Right lobe of liver (tissue), 6 donors: ENCODE measurements at regions not wholly inside any gene's neighbourhood (a gene's known extent, or its start where the extent isn't known, plus 50 kb on each side); places are given as distances from the start of the nearest gene placed in this dataset.
A peak's percentile ranks its signal among the peaks of the same experiment; 100 is the strongest.

Experiments used
- ATAC-seq, 4 donors: fragments of 200-7000 bp; cut with Tn5 transposase; one replicate each; pipeline ENCODE4 v1.9.1; 2020; ENCODE audit warnings: mild to moderate bottlenecking in 4 of 4, moderate library complexity in 4 of 4
- DNase-seq, 3 donors: peaks; one replicate each; pipeline ENCODE4 v3.0.0-alpha.2; 2020
- H3K27ac ChIP-seq, 3 donors: fragments of 200-600 bp; one replicate each; pipeline ENCODE4 v1.8.0; 2022
- H3K27me3 ChIP-seq, 2 donors: fragments of 200-600 bp; one replicate each; pipeline ENCODE4 v1.8.0; 2022
- H3K36me3 ChIP-seq, 4 donors: fragments of 200-600 bp; sonication (generic) in 1 of 4; one replicate each; pipeline versions ENCODE4 v1.5.1 to v1.8.0; 2017 to 2022; ENCODE audit warnings: control low read depth in 1 of 4
- H3K4me1 ChIP-seq, 4 donors: fragments of 200-600 bp; sonication (generic) in 1 of 4; one replicate each; pipeline versions ENCODE4 v1.5.1 to v1.8.0; 2017 to 2022; ENCODE audit warnings: control low read depth in 1 of 4
- H3K4me3 ChIP-seq, 3 donors: fragments of 200-600 bp; one replicate each; pipeline ENCODE4 v1.8.0; 2022
- H3K9me3 ChIP-seq, 4 donors: fragments of 200-600 bp; sonication (generic) in 1 of 4; one replicate each; pipeline versions ENCODE4 v1.5.1 to v1.8.0; 2017 to 2022; ENCODE audit warnings: control low read depth in 1 of 4
- CTCF ChIP-seq, 4 donors: fragments of 200-600 bp in 3 of 4; fragments of 450-650 bp in 1 of 4; IDR thresholded peaks; one replicate each; pipeline versions ENCODE4 v1.5.1 to v1.8.0; 2016 to 2022; ENCODE audit warnings: antibody characterized with exemption in 4 of 4, mild to moderate bottlenecking in 2 of 4
- POLR2A ChIP-seq: fragments of 450-650 bp; IDR thresholded peaks from one replicate; pipeline ENCODE4 v1.6.1; 2017; ENCODE audit warnings: antibody characterized with exemption, mild to moderate bottlenecking
- WGBS: methylation state at CpG from one replicate; pipeline ENCODE4 v1.1.6; 2018; ENCODE audit warnings: low coverage, low lambda C conversion rate; ENCODE audit not compliant: insufficient coverage; ENCODE audit errors: missing lambda C conversion rate; 5-methylcytosine and 5-hydroxymethylcytosine counted together
- intact Hi-C, 2 donors: fragments of 100-400 bp; cut with DNase I; formaldehyde crosslinking; loops; one replicate each; pipeline versions ENCODE4 v1.11.2 to v1.14.1; 2022
- donor health status: DM: no; HTN: yes; CAD: no.
- donor health status: DM: no; HTN: no; CAD: no.
- donor health status: DM: no; HTN: no; CAD: no.
- donor health status: DM: no; HTN: yes; CAD: no.
- donor health status: DM: no; HTN: yes; CAD: no.

- 68% methylated on average over 2 of the region's 5 CpGs for WGBS
- no peaks in the 10 kb centered on the region for H3K4me1 ChIP-seq
- TF ChIP-seq POLR2A: no peak
- no peak for TF ChIP-seq CTCF (IDR thresholded peaks at IDR 0.05)
These were observed 228.8 kb downstream of the FBXO15 start for GRCh38 chr18:73918816-73919215.

GRCh38 chr18:73917046-73917445 is 230.6 kb downstream of the FBXO15 start:
- Histone ChIP-seq H3K36me3 (no peaks in the 10 kb centered on the region), H3K9me3 (no peaks in the 10 kb centered on the region), H3K4me1 (no peaks in the 10 kb centered on the region), H3K27me3 (peaks cover 0 to 5% of the 10 kb centered on the region in 2 donors), H3K27ac (no peak overlapping the region), H3K4me3 (no peak overlapping the region)
- TF ChIP-seq CTCF (IDR thresholded peaks at IDR 0.05) (no peak), POLR2A (no peak)
- WGBS: 55% methylated on average over 1 of the region's 1 CpG
- DNase-seq: no peak
- intact Hi-C loops: no loop called here
- ATAC-seq: no peak

More at GRCh38 chr18:73918816-73919215, 228.8 kb downstream of the FBXO15 start:
- no peak for ATAC-seq
- H3K36me3 ChIP-seq: no peaks in the 10 kb centered on the region
- H3K4me3 ChIP-seq: no peak overlapping the region
- H3K27me3 ChIP-seq: peaks cover 0 to 5% of the 10 kb centered on the region in 2 donors
- intact Hi-C loops: no loop called here
- DNase-seq: no peak
- H3K27ac ChIP-seq: no peak overlapping the region
- no peaks in the 10 kb centered on the region for H3K9me3 ChIP-seq

DNA sequence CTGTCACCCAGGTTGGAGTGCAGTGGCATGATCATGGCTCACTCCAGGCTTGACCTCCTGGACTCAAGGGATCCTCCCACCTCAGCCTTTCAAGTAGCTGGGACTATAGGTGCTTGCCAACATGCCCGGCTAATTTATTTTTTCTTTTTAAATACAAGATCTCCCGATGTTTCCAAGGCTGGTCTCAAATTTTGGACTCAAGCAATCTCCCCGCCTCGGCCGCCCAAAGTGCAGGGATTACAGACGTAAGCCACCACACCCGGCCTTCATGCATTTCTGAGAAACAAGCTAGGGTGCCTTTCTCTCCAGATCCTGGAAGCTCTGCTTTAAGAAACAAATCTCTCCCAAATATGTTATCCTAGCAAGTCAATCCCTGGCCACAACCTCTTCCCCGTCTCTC is 234.1 kb downstream of the FBXO15 start:
- TF ChIP-seq POLR2A: no peak
- no peak for ATAC-seq
- no peak for DNase-seq
- peaks cover 0 to 5% of the 10 kb centered on the region in 2 donors for H3K27me3 ChIP-seq
- H3K27ac ChIP-seq: no peak overlapping the region
- H3K36me3 ChIP-seq: no peaks in the 10 kb centered on the region
- H3K9me3 ChIP-seq: no peaks in the 10 kb centered on the region
- H3K4me1 ChIP-seq: no peaks in the 10 kb centered on the region
- WGBS: 55% methylated on average over 8 of the region's 8 CpGs
- intact Hi-C loops: no loop called here
- no peak overlapping the region for H3K4me3 ChIP-seq

DNA sequence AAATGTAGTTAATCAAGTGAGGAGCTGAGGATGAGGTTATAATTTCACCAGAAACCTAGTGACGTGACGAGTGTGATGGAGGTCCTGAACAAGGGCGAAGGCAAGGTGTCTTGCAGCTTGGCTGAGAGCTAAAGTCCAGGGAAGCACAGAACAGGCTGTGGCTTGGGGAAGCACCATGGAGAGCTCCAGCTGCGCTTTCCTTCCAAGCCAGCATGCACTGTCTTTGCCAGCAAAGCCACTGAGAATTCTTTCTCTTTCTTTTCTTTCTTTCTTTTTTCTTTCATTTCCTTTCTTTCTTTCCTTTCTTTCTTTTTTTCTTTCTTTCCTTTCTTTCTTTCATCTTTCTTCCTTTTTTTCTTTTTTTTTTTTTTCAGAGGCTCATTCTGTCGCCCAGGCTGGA is 239.3 kb downstream of the FBXO15 start:
- 33% methylated on average over 3 of the region's 5 CpGs for WGBS
- Histone ChIP-seq H3K27ac (no peak overlapping the region), H3K36me3 (no peaks in the 10 kb centered on the region), H3K9me3 (no peaks in the 10 kb centered on the region), H3K4me3 (no peak overlapping the region), H3K4me1 (no peaks in the 10 kb centered on the region), H3K27me3 (no peaks in the 10 kb centered on the region)
- TF ChIP-seq POLR2A: no peak
- TF ChIP-seq CTCF (IDR thresholded peaks at IDR 0.05): no peak
- ATAC-seq (peak in 1 of 4 donors; percentile 57), DNase-seq (no peak)
- intact Hi-C loops: no loop called here

DNA sequence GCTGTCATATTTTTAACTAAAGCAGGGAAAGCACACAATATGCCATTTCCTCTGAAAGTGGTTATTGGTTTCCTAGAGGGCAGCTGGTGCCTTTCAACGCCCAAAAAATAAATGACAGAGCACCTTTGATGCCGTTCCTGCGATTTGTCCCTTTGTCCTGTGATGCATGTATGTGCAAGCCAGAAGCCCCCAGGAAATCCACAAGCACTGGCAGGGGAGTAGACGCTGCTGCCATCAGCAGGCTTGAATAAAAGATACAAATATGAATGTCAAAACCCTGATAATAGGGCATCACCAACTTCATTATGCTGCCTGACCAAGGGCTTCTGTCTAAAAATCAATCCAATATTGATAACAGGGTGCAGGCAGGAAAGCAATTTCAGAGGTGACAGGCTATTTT is 246.1 kb downstream of the FBXO15 start:
- DNase-seq: no peak
- H3K9me3 ChIP-seq: no peaks in the 10 kb centered on the region
- no peak for ATAC-seq
- H3K4me1 ChIP-seq: no peaks in the 10 kb centered on the region
- no peak overlapping the region for H3K4me3 ChIP-seq
- H3K27ac ChIP-seq: no peak overlapping the region
- H3K27me3 ChIP-seq: no peaks in the 10 kb centered on the region
- TF ChIP-seq POLR2A (no peak), CTCF (IDR thresholded peaks at IDR 0.05) (no peak)
- WGBS: 30% methylated on average over 4 of the region's 4 CpGs
- intact Hi-C loops: no loop called here
- H3K36me3 ChIP-seq: no peaks in the 10 kb centered on the region
